KMS-11 (cell line): ENCODE measurements at regions not wholly inside any gene's neighbourhood (a gene's known extent, or its start where the extent isn't known, plus 50 kb on each side); places are given as distances from the start of the nearest gene placed in this dataset.

Experiments
- H2AFZ ChIP-seq: fragments of 200-600 bp; sonication (generic); 2 replicates; pipeline ENCODE4 v1.6.1; 2016; ENCODE audit warnings: antibody characterized with exemption, mixed run types, low read depth
- H3K27ac ChIP-seq: fragments of 200-600 bp; sonication (generic); 2 replicates; pipeline ENCODE4 v1.6.1; 2016; ENCODE audit warnings: mild to moderate bottlenecking, mixed run types
- H3K27me3 ChIP-seq: fragments of 200-600 bp; sonication (generic); 2 replicates; pipeline ENCODE4 v1.6.1; 2017; ENCODE audit warnings: mild to moderate bottlenecking, low read depth, mixed run types, moderate library complexity; ENCODE audit not compliant: insufficient read depth
- H3K36me3 ChIP-seq: fragments of 200-600 bp; sonication (generic); 2 replicates; pipeline ENCODE4 v1.6.1; 2017; ENCODE audit warnings: mild to moderate bottlenecking, mixed run types; ENCODE audit not compliant: insufficient read depth
- H3K4me1 ChIP-seq: fragments of 200-600 bp; sonication (generic); 2 replicates; pipeline ENCODE4 v1.6.1; 2016; ENCODE audit warnings: mild to moderate bottlenecking, low read depth, mixed run types; ENCODE audit not compliant: poor library complexity, severe bottlenecking
- H3K4me2 ChIP-seq: fragments of 200-600 bp; sonication (generic); 2 replicates; pipeline ENCODE4 v1.7.0; 2016; ENCODE audit warnings: mild to moderate bottlenecking, mixed run types
- H3K4me3 ChIP-seq: fragments of 200-600 bp; sonication (generic); IDR thresholded peaks from 2 replicates; pipeline ENCODE4 v1.6.1; 2017; ENCODE audit warnings: low read depth, low read length, mixed read lengths; ENCODE audit not compliant: insufficient read depth
- H3K79me2 ChIP-seq: fragments of 200-600 bp; sonication (generic); 2 replicates; pipeline ENCODE4 v1.6.1; 2016; ENCODE audit warnings: low read depth, mixed run types; ENCODE audit not compliant: insufficient read depth
- H3K9ac ChIP-seq: fragments of 200-600 bp; sonication (generic); 2 replicates; pipeline ENCODE4 v1.6.1; 2016; ENCODE audit warnings: mild to moderate bottlenecking, mixed run types
- H4K20me1 ChIP-seq: fragments of 200-600 bp; sonication (generic); 2 replicates; pipeline ENCODE4 v1.6.1; 2016; ENCODE audit warnings: mild to moderate bottlenecking, mixed run types; ENCODE audit not compliant: insufficient read depth
- TF ChIP-seq, protein P1 (sequence below): fragments of 200-600 bp; sonication (generic); conservative IDR thresholded peaks from 2 replicates; pipeline ENCODE4 v1.6.1; 2017; ENCODE audit warnings: low read depth, mild to moderate bottlenecking, antibody characterized with exemption, low read length, moderate library complexity, mixed read lengths

DNA sequence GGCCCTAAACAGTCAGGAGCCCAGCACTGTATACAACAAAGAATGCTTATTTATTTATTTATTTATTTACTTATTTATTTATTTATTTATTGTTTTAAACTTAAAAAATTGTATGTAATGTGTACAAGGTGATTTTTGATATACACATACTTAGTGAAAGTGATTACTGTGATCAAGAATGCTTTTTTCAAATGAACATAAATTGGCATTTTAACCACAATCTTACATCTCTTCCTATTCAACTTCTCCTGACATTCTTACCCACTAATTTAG is 776.6 kb downstream of the TSN start:
- no peak overlapping the region for H3K4me2 ChIP-seq
- H3K79me2 ChIP-seq, result no peaks in the 10 kb centered on the region
- no peak overlapping the region for H3K4me3 ChIP-seq
- no peaks in the 10 kb centered on the region for H3K36me3 ChIP-seq
- no peak overlapping the region for H2AFZ ChIP-seq
- no peak overlapping the region for H3K9ac ChIP-seq
- TF ChIP-seq, protein P1, sequence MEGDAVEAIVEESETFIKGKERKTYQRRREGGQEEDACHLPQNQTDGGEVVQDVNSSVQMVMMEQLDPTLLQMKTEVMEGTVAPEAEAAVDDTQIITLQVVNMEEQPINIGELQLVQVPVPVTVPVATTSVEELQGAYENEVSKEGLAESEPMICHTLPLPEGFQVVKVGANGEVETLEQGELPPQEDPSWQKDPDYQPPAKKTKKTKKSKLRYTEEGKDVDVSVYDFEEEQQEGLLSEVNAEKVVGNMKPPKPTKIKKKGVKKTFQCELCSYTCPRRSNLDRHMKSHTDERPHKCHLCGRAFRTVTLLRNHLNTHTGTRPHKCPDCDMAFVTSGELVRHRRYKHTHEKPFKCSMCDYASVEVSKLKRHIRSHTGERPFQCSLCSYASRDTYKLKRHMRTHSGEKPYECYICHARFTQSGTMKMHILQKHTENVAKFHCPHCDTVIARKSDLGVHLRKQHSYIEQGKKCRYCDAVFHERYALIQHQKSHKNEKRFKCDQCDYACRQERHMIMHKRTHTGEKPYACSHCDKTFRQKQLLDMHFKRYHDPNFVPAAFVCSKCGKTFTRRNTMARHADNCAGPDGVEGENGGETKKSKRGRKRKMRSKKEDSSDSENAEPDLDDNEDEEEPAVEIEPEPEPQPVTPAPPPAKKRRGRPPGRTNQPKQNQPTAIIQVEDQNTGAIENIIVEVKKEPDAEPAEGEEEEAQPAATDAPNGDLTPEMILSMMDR, result no peak
- H3K4me1 ChIP-seq, result no peaks in the 10 kb centered on the region
- no peaks in the 10 kb centered on the region for H3K27me3 ChIP-seq
- no peak overlapping the region for H3K27ac ChIP-seq
- no peaks in the 10 kb centered on the region for H4K20me1 ChIP-seq

DNA sequence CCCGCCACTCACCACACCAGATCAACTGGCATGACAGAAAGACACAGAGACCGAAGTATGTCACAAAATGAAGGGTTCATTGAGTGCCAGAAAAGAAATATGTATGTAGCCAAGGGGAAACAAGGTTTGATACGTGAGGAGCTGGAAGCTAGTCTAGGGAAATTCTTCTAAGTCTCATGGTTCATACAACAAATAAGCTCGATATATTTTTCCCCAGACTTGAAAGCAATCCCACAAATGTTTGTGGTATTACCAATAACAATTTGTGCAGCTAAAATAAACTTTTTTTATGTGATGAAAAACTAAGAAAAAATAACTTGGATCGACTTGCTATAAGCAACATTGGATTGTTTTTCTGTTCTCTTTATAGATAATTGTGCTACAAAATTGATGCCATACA is 777.0 kb downstream of the TSN start:
- no peak overlapping the region for H3K4me3 ChIP-seq
- H3K4me2 ChIP-seq, result no peak overlapping the region
- no peak overlapping the region for H3K9ac ChIP-seq
- H2AFZ ChIP-seq, result no peak overlapping the region
- no peaks in the 10 kb centered on the region for H3K79me2 ChIP-seq
- H3K4me1 ChIP-seq, result no peaks in the 10 kb centered on the region
- TF ChIP-seq, protein P1, result no peak
- H3K27ac ChIP-seq, result no peak overlapping the region
- no peaks in the 10 kb centered on the region for H3K27me3 ChIP-seq
- no peaks in the 10 kb centered on the region for H3K36me3 ChIP-seq
- no peaks in the 10 kb centered on the region for H4K20me1 ChIP-seq

DNA sequence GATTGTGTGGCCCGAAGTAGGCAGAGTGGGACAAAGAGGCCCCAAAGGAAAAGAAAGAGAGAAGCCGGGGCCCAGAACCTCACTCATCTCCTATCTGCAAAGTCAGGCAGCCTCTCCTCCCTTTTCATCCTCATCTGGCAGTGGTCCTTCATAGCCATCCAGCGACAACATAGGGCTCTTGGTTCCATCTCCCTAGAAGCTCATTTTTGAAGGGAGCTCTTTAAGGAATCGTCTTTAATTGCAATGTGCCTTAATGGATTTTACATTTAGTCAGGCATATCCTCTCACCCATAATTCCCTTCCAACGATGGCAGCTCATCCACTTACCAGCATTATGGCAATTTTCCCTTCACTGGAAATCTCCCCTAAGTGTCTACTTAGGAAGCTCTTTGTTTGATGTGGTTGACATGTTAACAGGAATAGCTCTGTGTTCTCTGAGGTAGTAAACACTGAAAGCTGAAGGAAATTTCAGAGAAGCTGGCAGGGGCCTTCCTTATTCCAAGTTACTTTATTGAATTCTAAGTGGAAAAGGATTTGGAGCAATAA is 780.6 kb downstream of the TSN start:
- H3K4me2 ChIP-seq, result no peak overlapping the region
- no peaks in the 10 kb centered on the region for H3K27me3 ChIP-seq
- H2AFZ ChIP-seq, result no peak overlapping the region
- H3K9ac ChIP-seq, result no peak overlapping the region
- H3K79me2 ChIP-seq, result no peaks in the 10 kb centered on the region
- no peaks in the 10 kb centered on the region for H3K36me3 ChIP-seq
- H4K20me1 ChIP-seq, result no peaks in the 10 kb centered on the region
- no peaks in the 10 kb centered on the region for H3K4me1 ChIP-seq
- H3K27ac ChIP-seq, result no peak overlapping the region
- no peak overlapping the region for H3K4me3 ChIP-seq
- TF ChIP-seq, protein P1, result no peak

DNA sequence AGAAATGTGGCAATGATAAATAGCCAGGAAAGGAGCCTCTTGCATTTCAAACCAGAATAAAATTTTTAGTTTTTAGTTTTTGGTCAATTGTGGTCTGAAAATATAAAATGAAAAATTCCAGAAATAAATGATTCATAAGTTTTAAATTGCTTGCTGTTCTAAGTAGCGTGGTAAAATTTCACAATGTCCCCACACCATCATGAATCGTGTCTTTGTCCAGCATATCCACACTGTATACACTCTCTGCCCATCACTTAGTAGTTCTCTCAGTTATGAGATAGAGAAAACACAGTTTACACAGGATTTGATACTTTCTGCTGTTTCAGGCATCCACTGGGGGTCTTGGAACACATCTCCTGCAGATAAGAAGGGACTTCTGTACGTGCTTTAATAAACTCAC is 783.9 kb downstream of the TSN start:
- H3K4me2 ChIP-seq, result no peak overlapping the region

More for the DNA sequence above, 783.9 kb downstream of the TSN start:
- no peaks in the 10 kb centered on the region for H3K79me2 ChIP-seq
- H3K27me3 ChIP-seq, result no peaks in the 10 kb centered on the region
- TF ChIP-seq, protein P1, result no peak
- H2AFZ ChIP-seq, result no peak overlapping the region
- H3K27ac ChIP-seq, result no peak overlapping the region
- no peaks in the 10 kb centered on the region for H3K4me1 ChIP-seq
- H3K36me3 ChIP-seq, result no peaks in the 10 kb centered on the region
- no peak overlapping the region for H3K9ac ChIP-seq
- H3K4me3 ChIP-seq, result no peak overlapping the region
- no peaks in the 10 kb centered on the region for H4K20me1 ChIP-seq
